ENCODE measurements at regions not wholly inside any gene's neighbourhood (a gene's known extent, or its start where the extent isn't known, plus 50 kb on each side); places are given as distances from the start of the nearest gene placed in this dataset.

GRCh38 chr7:84617265-84618030 is 422.9 kb upstream of the SEMA3A start:
- DNase-seq (ENCODE audit: low spot score), result no peak
- in situ Hi-C loops (cut with MboI; ENCODE audit: low pct_unique_long_range_greater_than_20kb, low sequenced_read_pairs, unreplicated experiment), result no loop called here

DNA sequence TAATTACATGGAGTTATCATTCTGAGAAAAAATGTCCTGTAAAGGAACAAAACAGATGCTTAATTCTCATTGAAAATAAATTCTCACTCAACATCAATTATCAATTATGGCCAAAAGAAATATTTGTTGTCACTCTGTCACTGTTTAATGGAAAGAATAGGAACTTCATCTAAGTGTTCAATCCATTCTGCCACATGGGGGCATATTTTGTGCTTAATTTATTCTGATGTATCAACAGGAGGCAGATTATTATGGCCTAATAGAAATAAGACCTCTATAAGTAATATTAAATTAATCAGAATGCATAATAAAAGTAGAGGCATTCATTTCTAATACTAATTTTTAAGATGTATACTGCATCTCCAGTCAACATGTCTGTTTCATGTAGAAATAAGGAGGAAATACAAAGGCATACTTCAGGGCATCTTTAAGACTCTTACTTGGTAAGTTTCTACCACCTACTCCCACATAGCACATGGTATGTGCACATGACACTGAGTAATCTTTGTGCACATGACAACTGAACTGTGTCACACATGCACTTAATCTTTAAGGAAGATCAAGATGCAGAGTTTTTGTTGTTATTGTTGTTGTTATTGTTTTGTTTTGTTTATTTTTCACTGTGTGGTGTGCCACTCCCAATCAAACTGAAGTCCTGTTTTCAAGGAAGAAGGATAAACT is 420.4 kb upstream of the SEMA3A start:
- no peak for DNase-seq (ENCODE audit: low spot score)
- in situ Hi-C loops (cut with MboI; ENCODE audit: low pct_unique_long_range_greater_than_20kb, low sequenced_read_pairs, unreplicated experiment), result no loop called here
- no peak for TF ChIP-seq CTCF (IDR thresholded peaks at IDR 0.05; ENCODE audit: extremely low read depth, insufficient read depth, missing control alignments)

More at GRCh38 chr7:84617265-84618030, 422.9 kb upstream of the SEMA3A start:
- TF ChIP-seq CTCF (IDR thresholded peaks at IDR 0.05; ENCODE audit: extremely low read depth, insufficient read depth, missing control alignments), result no peak

- in situ Hi-C loops (cut with MboI; ENCODE audit: low pct_unique_long_range_greater_than_20kb, low sequenced_read_pairs, unreplicated experiment), result no loop called here
- no peak for TF ChIP-seq CTCF (IDR thresholded peaks at IDR 0.05; ENCODE audit: extremely low read depth, insufficient read depth, missing control alignments)
- DNase-seq (ENCODE audit: low spot score), result no peak
Measured at GRCh38 chr7:84612981-84613681, 418.5 kb upstream of the SEMA3A start.

- no peak for DNase-seq (ENCODE audit: low spot score)
- in situ Hi-C loops (cut with MboI; ENCODE audit: low pct_unique_long_range_greater_than_20kb, low sequenced_read_pairs, unreplicated experiment), result no loop called here
Measured at GRCh38 chr7:84611391-84611790, 416.8 kb upstream of the SEMA3A start.

GRCh38 chr7:84610390-84610789 is 415.8 kb upstream of the SEMA3A start:
- in situ Hi-C loops (cut with MboI; ENCODE audit: low pct_unique_long_range_greater_than_20kb, low sequenced_read_pairs, unreplicated experiment), result no loop called here
- no peak for TF ChIP-seq CTCF (IDR thresholded peaks at IDR 0.05; ENCODE audit: extremely low read depth, insufficient read depth, missing control alignments)
- DNase-seq (ENCODE audit: low spot score), result no peak

More at GRCh38 chr7:84611391-84611790, 416.8 kb upstream of the SEMA3A start:
- TF ChIP-seq CTCF (IDR thresholded peaks at IDR 0.05; ENCODE audit: extremely low read depth, insufficient read depth, missing control alignments), result no peak

DNA sequence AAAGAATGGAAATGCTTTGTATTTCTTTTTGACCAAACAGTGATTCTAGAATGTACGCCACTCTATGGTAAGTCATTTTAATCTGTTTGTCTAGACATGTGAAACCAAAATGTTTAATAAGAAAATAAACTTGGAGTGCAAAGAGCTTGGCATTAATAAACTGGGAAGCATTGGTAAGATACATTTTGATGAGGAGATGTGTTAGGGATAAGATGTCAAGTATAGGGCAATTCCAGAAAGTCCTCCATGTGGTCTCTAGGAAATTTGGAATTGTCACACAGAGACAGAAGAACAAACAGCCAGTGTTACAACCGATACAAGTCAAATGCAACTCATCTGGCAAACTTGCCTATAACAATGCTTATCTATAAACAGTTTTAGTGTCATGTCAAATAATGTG is 410.7 kb upstream of the SEMA3A start:
- in situ Hi-C loops (cut with MboI; ENCODE audit: low pct_unique_long_range_greater_than_20kb, low sequenced_read_pairs, unreplicated experiment), result no loop called here
- TF ChIP-seq CTCF (IDR thresholded peaks at IDR 0.05; ENCODE audit: extremely low read depth, insufficient read depth, missing control alignments), result no peak
- DNase-seq (ENCODE audit: low spot score), result no peak

All from GM13977 (cell line).